IMR-90 (cell line): ENCODE measurements at regions not wholly inside any gene's neighbourhood (a gene's known extent, or its start where the extent isn't known, plus 50 kb on each side); places are given as distances from the start of the nearest gene placed in this dataset.

Experiments
- ATAC-seq: fragments of 200-7000 bp; cut with Tn5 transposase; 2 replicates; pipeline ENCODE4 v1.9.1; 2020; ENCODE audit warnings: low read depth, mild to moderate bottlenecking, moderate library complexity
- BruUV-seq: library from RNA; stranded (reverse); fragments of 400-500 nt; replicated peaks from 2 replicates; lab custom pipeline; 2021; lab: Mats Ljungman, UMichigan
- CTCF ChIA-PET: fragments of 300-600 bp; formaldehyde crosslinking; extraction: SDS; loops from one replicate; lab custom pipeline; 2021; ENCODE audit warnings: antibody characterized with exemption; lab: Yijun Ruan, JAX
- POLR2A ChIA-PET: fragments of 300-600 bp; sonication (Branson Sonifier 250); formaldehyde crosslinking; loops from one replicate; lab custom pipeline; 2022; ENCODE audit warnings: antibody characterized with exemption; ENCODE audit not compliant: unreplicated experiment; lab: Charles Lee
- DNase-seq: peaks from one replicate; pipeline ENCODE4 v3.0.0; 2013
- H2AFZ ChIP-seq: replicated peaks from 2 replicates; pipeline ENCODE3; 2013; ENCODE audit warnings: low read length, mild to moderate bottlenecking; ENCODE audit not compliant: poor library complexity
- H2AK5ac ChIP-seq: 2 replicates; pipeline ENCODE4 v1.6.1; 2013; ENCODE audit warnings: low read depth, low read length, inconsistent platforms
- H2AK9ac ChIP-seq: replicated peaks from 2 replicates; pipeline ENCODE3; 2013; ENCODE audit warnings: mild to moderate bottlenecking, low read depth, low read length, moderate library complexity; ENCODE audit not compliant: poor library complexity
- H2BK120ac ChIP-seq: 2 replicates; pipeline ENCODE4 v1.6.1; 2013; ENCODE audit warnings: low read depth, low read length, inconsistent platforms
- H2BK15ac ChIP-seq: 3 replicates; pipeline ENCODE4 v1.6.1; 2013; ENCODE audit warnings: low read depth, low read length, inconsistent platforms
- H2BK20ac ChIP-seq: 2 replicates; pipeline ENCODE4 v1.6.1; 2013; ENCODE audit warnings: low read depth, mild to moderate bottlenecking, inconsistent platforms, low read length, moderate library complexity
- H2BK5ac ChIP-seq: 2 replicates; pipeline ENCODE4 v1.6.1; 2013; ENCODE audit warnings: mild to moderate bottlenecking, low read depth, low read length, inconsistent platforms; ENCODE audit not compliant: poor library complexity, severe bottlenecking
- H3K14ac ChIP-seq: replicated peaks from 2 replicates; pipeline ENCODE4 v1.6.1; 2013; ENCODE audit warnings: low read depth, low read length, inconsistent platforms
- H3K18ac ChIP-seq: 2 replicates; pipeline ENCODE4 v1.6.1; 2013; ENCODE audit warnings: low read depth, low read length, control low read depth
- H3K23ac ChIP-seq: 2 replicates; pipeline ENCODE4 v1.6.1; 2013; ENCODE audit warnings: low read depth, low read length, inconsistent platforms
- H3K27ac ChIP-seq: 2 replicates; pipeline ENCODE4 v1.5.1; 2013; ENCODE audit warnings: mild to moderate bottlenecking, control low read depth, low read length; ENCODE audit not compliant: insufficient read depth
- H3K27me3 ChIP-seq: 2 replicates; pipeline ENCODE4 v1.6.1; 2013; ENCODE audit warnings: low read length; ENCODE audit not compliant: control insufficient read depth, insufficient read depth
- H3K36me3 ChIP-seq: 2 replicates; pipeline ENCODE4 v1.6.1; 2013; ENCODE audit warnings: low read length, mixed read lengths; ENCODE audit not compliant: control insufficient read depth, insufficient read depth
- H3K4ac ChIP-seq: 2 replicates; pipeline ENCODE4 v1.6.1; 2013; ENCODE audit warnings: low read depth, low read length, inconsistent platforms
- H3K4me1 ChIP-seq: 2 replicates; pipeline ENCODE4 v1.6.1; 2013; ENCODE audit warnings: low read length, mixed read lengths; ENCODE audit not compliant: control insufficient read depth, insufficient read depth
- H3K4me2 ChIP-seq: 2 replicates; pipeline ENCODE4 v1.6.1; 2013; ENCODE audit warnings: low read depth, mild to moderate bottlenecking, control low read depth, low read length, moderate library complexity
- H3K4me3 ChIP-seq: 2 replicates; pipeline ENCODE4 v1.5.1; 2013; ENCODE audit warnings: low read depth, mild to moderate bottlenecking, control low read depth, low read length, moderate library complexity; ENCODE audit not compliant: insufficient read depth
- H3K56ac ChIP-seq: 2 replicates; pipeline ENCODE4 v1.6.1; 2013; ENCODE audit warnings: low read length, inconsistent platforms; ENCODE audit not compliant: insufficient read depth; ENCODE audit errors: extremely low read depth
- H3K79me1 ChIP-seq, 2 experiments: 2 replicates each; pipeline ENCODE4 v1.6.1; 2013; ENCODE audit warnings: low read length in 2 of 2, inconsistent platforms in 1 of 2, low read depth in 1 of 2
- H3K9ac ChIP-seq: 2 replicates; pipeline ENCODE4 v1.6.1; 2013; ENCODE audit warnings: low read depth, low read length, control low read depth
- H3K9me1 ChIP-seq: 2 replicates; pipeline ENCODE4 v1.6.1; 2013; ENCODE audit warnings: low read length, inconsistent platforms; ENCODE audit not compliant: insufficient read depth
- H3K9me3 ChIP-seq: 2 replicates; pipeline ENCODE4 v1.6.1; 2013; ENCODE audit warnings: low read length; ENCODE audit not compliant: control insufficient read depth, insufficient read depth
- H4K20me1 ChIP-seq: 2 replicates; pipeline ENCODE4 v1.6.1; 2013; ENCODE audit warnings: low read length, inconsistent platforms; ENCODE audit not compliant: insufficient read depth
- H4K5ac ChIP-seq: 2 replicates; pipeline ENCODE4 v1.6.1; 2013; ENCODE audit warnings: mild to moderate bottlenecking, low read depth, low read length, control low read depth
- H4K8ac ChIP-seq, 2 experiments: 2 replicates each; pipeline ENCODE4 v1.6.1; 2013; ENCODE audit warnings: low read depth in 2 of 2, low read length in 2 of 2, control low read depth in 1 of 2, inconsistent platforms in 1 of 2
- H4K91ac ChIP-seq: 2 replicates; pipeline ENCODE4 v1.6.1; 2013; ENCODE audit warnings: low read depth, low read length, inconsistent platforms; ENCODE audit not compliant: insufficient read depth
- CEBPB ChIP-seq: IDR thresholded peaks from 2 replicates; pipeline ENCODE4 v1.6.1; 2012; ENCODE audit warnings: low read depth, low read length, improper control_type of control experiment
- MAFK ChIP-seq: IDR thresholded peaks from 2 replicates; pipeline ENCODE4 v1.6.1; 2012; ENCODE audit warnings: low read depth, low read length, improper control_type of control experiment
- MAZ ChIP-seq: IDR thresholded peaks from 2 replicates; pipeline ENCODE4 v1.6.1; 2012; ENCODE audit warnings: low read depth, mild to moderate bottlenecking, low read length, improper control_type of control experiment, moderate library complexity, borderline replicate concordance
- RAD21 ChIP-seq: IDR thresholded peaks from 2 replicates; pipeline ENCODE4 v1.6.1; 2012; ENCODE audit warnings: low read length, improper control_type of control experiment
- USF2 ChIP-seq: fragments of 150-350 bp; IDR thresholded peaks from 2 replicates; pipeline ENCODE4 v1.6.1; 2017; ENCODE audit warnings: mild to moderate bottlenecking, antibody characterized with exemption, low read length, low read depth
- WGBS, 2 experiments: methylation state at CpG; one replicate each; pipeline versions ENCODE4 v1.1.5 to v1.1.7; 2013; ENCODE audit warnings: missing lambda C conversion rate in 2 of 2; ENCODE audit not compliant: insufficient read length in 1 of 2; ENCODE audit errors: extremely low coverage in 2 of 2; 5-methylcytosine and 5-hydroxymethylcytosine counted together
- dilution Hi-C: fragments of 300-500 bp; cut with HindIII; formaldehyde crosslinking; loops from one replicate; pipeline ENCODE4 v1.14.3; 2018; ENCODE audit warnings: low sequenced_read_pairs; ENCODE audit not compliant: unreplicated experiment
- in situ Hi-C: fragments of 300-500 bp; cut with MboI; formaldehyde crosslinking; loops from 3 replicates; pipeline ENCODE4 v1.14.3; 2019; ENCODE audit warnings: low sequenced_read_pairs, inconsistent platforms, mixed read lengths
- intact Hi-C: fragments of 100-400 bp; cut with micrococcal nuclease; formaldehyde crosslinking; loops from 2 replicates; pipeline ENCODE4 v1.10.0; 2022

- intact Hi-C loops (no loop called here), dilution Hi-C loops (no loop called here), in situ Hi-C loops (no loop called here)
- WGBS, 2 experiments = no CpG with 5 or more reads among the region's 3 CpGs
- H2AK9ac ChIP-seq = no peak overlapping the region
- no peak overlapping the region for H3K23ac ChIP-seq
- CTCF ChIA-PET = no interaction called here
- no TSS peak for BruUV-seq
- no peak overlapping the region for H3K9ac ChIP-seq
- no peak overlapping the region for H3K18ac ChIP-seq
- H4K20me1 ChIP-seq = no peaks in the 10 kb centered on the region
- no peaks in the 10 kb centered on the region for H3K79me1 ChIP-seq
- no peak overlapping the region for H2AFZ ChIP-seq
- no peak overlapping the region for H3K4me3 ChIP-seq
- no peak overlapping the region for H3K56ac ChIP-seq
- no peak overlapping the region for H2BK5ac ChIP-seq
- TF ChIP-seq MAZ (no peak), MAFK (no peak), RAD21 (no peak), USF2 (no peak), CEBPB (no peak)
- H4K91ac ChIP-seq = no peak overlapping the region
- ATAC-seq (no peak), DNase-seq (no peak)
- H3K14ac ChIP-seq = no peak overlapping the region
- no peak overlapping the region for H2BK120ac ChIP-seq
- POLR2A ChIA-PET = no interaction called here
- H4K8ac ChIP-seq = no peak overlapping the region
- no peak overlapping the region for H3K4me2 ChIP-seq
- H3K9me1 ChIP-seq = no peaks in the 10 kb centered on the region
- no peaks in the 10 kb centered on the region for H3K36me3 ChIP-seq
- H3K27ac ChIP-seq = no peak overlapping the region
- peaks cover 16% of the 10 kb centered on the region for H3K9me3 ChIP-seq
- no peak overlapping the region for H4K5ac ChIP-seq
- H2BK15ac ChIP-seq = no peak overlapping the region
- no peaks in the 10 kb centered on the region for H3K27me3 ChIP-seq
- no peak overlapping the region for H3K4ac ChIP-seq
- no peak overlapping the region for H2AK5ac ChIP-seq
- H3K4me1 ChIP-seq = no peaks in the 10 kb centered on the region
- no peak overlapping the region for H2BK20ac ChIP-seq
Observed at GRCh38 chr4:162911349-162911748, 255.3 kb downstream of the NAF1 start.
